AG04450 (cell line): ENCODE measurements at regions not wholly inside any gene's neighbourhood (a gene's known extent, or its start where the extent isn't known, plus 50 kb on each side); places are given as distances from the start of the nearest gene placed in this dataset.

Source experiments
- CTCF ChIA-PET: fragments of 300-600, 350-600 bp; formaldehyde crosslinking; extraction: SDS; loops from one replicate; lab custom pipeline; 2022; ENCODE audit warnings: antibody characterized with exemption, inconsistent platforms; lab: Charles Lee
- POLR2A ChIA-PET: fragments of 350-600 bp; formaldehyde crosslinking; extraction: SDS; loops from one replicate; lab custom pipeline; 2021; ENCODE audit warnings: antibody characterized with exemption, inconsistent platforms; lab: Yijun Ruan, JAX
- DNase-seq: peaks from one replicate; pipeline ENCODE4 v3.0.0-alpha.2; 2011; ENCODE audit warnings: low read depth, low spot score
- H3K27ac ChIP-seq: one replicate; pipeline ENCODE4 v1.5.1; 2012; ENCODE audit warnings: low read depth, low read length, control low read depth
- H3K27me3 ChIP-seq: one replicate; pipeline ENCODE4 v1.6.0; 2012; ENCODE audit warnings: low read length; ENCODE audit not compliant: control insufficient read depth, insufficient read depth
- H3K4me3 ChIP-seq: 2 replicates; pipeline ENCODE4 v1.5.1; 2011; ENCODE audit warnings: mild to moderate bottlenecking, low read depth, low read length, control low read depth
- H3K9me3 ChIP-seq: 2 replicates; pipeline ENCODE4 v1.5.1; 2012; ENCODE audit warnings: low read length; ENCODE audit not compliant: control insufficient read depth, insufficient read depth
- CTCF ChIP-seq: IDR thresholded peaks from 2 replicates; pipeline ENCODE4 v1.5.1; 2011; ENCODE audit warnings: low read depth, low read length, control low read depth, inconsistent platforms

- POLR2A ChIA-PET = no interaction called here
- no peaks in the 10 kb centered on the region for H3K9me3 ChIP-seq
These were observed 164.1 kb upstream of the KCNQ5 start for GRCh38 chr6:72457738-72458137.

GRCh38 chr6:72458521-72458920 lies 163.3 kb upstream of the KCNQ5 start:
- Histone ChIP-seq H3K4me3 (no peak overlapping the region), H3K27me3 (no peaks in the 10 kb centered on the region), H3K9me3 (no peaks in the 10 kb centered on the region), H3K27ac (no peak overlapping the region)
- POLR2A ChIA-PET = no interaction called here
- CTCF ChIA-PET = no interaction called here
- no peak for DNase-seq
- TF ChIP-seq CTCF = no peak

More at GRCh38 chr6:72457738-72458137, 164.1 kb upstream of the KCNQ5 start:
- Histone ChIP-seq H3K27ac (no peak overlapping the region), H3K4me3 (no peak overlapping the region), H3K27me3 (no peaks in the 10 kb centered on the region)
- CTCF ChIA-PET = no interaction called here
- no peak for TF ChIP-seq CTCF
- no peak for DNase-seq

- Histone ChIP-seq H3K27ac (no peak overlapping the region), H3K9me3 (no peaks in the 10 kb centered on the region), H3K27me3 (no peaks in the 10 kb centered on the region), H3K4me3 (no peak overlapping the region)
- TF ChIP-seq CTCF = no peak
- POLR2A ChIA-PET = no interaction called here
- peak; percentile 36 for DNase-seq
- CTCF ChIA-PET = no interaction called here
These were observed 160.7 kb upstream of the KCNQ5 start for GRCh38 chr6:72461144-72461543.

GRCh38 chr6:72464246-72464645 lies 157.6 kb upstream of the KCNQ5 start:
- ChIA-PET CTCF (no interaction called here), POLR2A (no interaction called here)
- Histone ChIP-seq H3K27ac (no peak overlapping the region), H3K27me3 (no peaks in the 10 kb centered on the region), H3K4me3 (no peak overlapping the region), H3K9me3 (no peaks in the 10 kb centered on the region; the same call in 1 of the 2 replicates)
- no peak for TF ChIP-seq CTCF
- DNase-seq = no peak

GRCh38 chr6:72464791-72465691 lies 156.8 kb upstream of the KCNQ5 start:
- Histone ChIP-seq H3K4me3 (no peak overlapping the region), H3K27ac (no peak overlapping the region), H3K9me3 (no peaks in the 10 kb centered on the region; the same call in 1 of the 2 replicates), H3K27me3 (no peaks in the 10 kb centered on the region)
- DNase-seq = peak; percentile 23
- no peak for TF ChIP-seq CTCF
- ChIA-PET POLR2A (no interaction called here), CTCF (no interaction called here)
